ENCODE measurements at regions not wholly inside any gene's neighbourhood (a gene's known extent, or its start where the extent isn't known, plus 50 kb on each side); places are given as distances from the start of the nearest gene placed in this dataset.

- TF ChIP-seq TP53 (CRISPR knock-in tag; IDR thresholded peaks at IDR 0.05) (no peak), PREB (CRISPR knock-in tag; IDR thresholded peaks at IDR 0.05; ENCODE audit: borderline replicate concordance) (no peak), SOX15 (CRISPR knock-in tag; IDR thresholded peaks at IDR 0.05) (no peak), ZNF416 (CRISPR knock-in tag; IDR thresholded peaks at IDR 0.05) (no peak), JUN (CRISPR knock-in tag; IDR thresholded peaks at IDR 0.05) (no peak), TCF7 (CRISPR knock-in tag; IDR thresholded peaks at IDR 0.05; ENCODE audit: low read depth) (no peak), NR2C2 (CRISPR knock-in tag; IDR thresholded peaks at IDR 0.05) (no peak)
- TF ChIP-seq, protein P1, sequence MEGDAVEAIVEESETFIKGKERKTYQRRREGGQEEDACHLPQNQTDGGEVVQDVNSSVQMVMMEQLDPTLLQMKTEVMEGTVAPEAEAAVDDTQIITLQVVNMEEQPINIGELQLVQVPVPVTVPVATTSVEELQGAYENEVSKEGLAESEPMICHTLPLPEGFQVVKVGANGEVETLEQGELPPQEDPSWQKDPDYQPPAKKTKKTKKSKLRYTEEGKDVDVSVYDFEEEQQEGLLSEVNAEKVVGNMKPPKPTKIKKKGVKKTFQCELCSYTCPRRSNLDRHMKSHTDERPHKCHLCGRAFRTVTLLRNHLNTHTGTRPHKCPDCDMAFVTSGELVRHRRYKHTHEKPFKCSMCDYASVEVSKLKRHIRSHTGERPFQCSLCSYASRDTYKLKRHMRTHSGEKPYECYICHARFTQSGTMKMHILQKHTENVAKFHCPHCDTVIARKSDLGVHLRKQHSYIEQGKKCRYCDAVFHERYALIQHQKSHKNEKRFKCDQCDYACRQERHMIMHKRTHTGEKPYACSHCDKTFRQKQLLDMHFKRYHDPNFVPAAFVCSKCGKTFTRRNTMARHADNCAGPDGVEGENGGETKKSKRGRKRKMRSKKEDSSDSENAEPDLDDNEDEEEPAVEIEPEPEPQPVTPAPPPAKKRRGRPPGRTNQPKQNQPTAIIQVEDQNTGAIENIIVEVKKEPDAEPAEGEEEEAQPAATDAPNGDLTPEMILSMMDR (IDR thresholded peaks at IDR 0.05), result no peak
Observed at GRCh38 chr15:98272625-98273024, 312.1 kb downstream of the ARRDC4 start.

Measured in WTC11 (cell line).